Astrocyte of the cerebellum (primary cell): ENCODE measurements at regions not wholly inside any gene's neighbourhood (a gene's known extent, or its start where the extent isn't known, plus 50 kb on each side); places are given as distances from the start of the nearest gene placed in this dataset.

Source experiments
- DNase-seq: peaks from one replicate; pipeline ENCODE4 v3.0.0-alpha.2; 2011; ENCODE audit warnings: low read depth
- H3K4me3 ChIP-seq: 2 replicates; pipeline ENCODE4 v1.5.1; 2011; ENCODE audit warnings: mild to moderate bottlenecking, low read depth, low read length, moderate library complexity
- in situ Hi-C: cut with HindIII; loops from 2 replicates; pipeline ENCODE4 v1.10.0; 2017; ENCODE audit warnings: low sequenced_read_pairs
- TF ChIP-seq, protein P1 (sequence below): IDR thresholded peaks from 2 replicates; pipeline ENCODE4 v1.5.1; 2012; ENCODE audit warnings: low read length, low read depth, moderate library complexity, mild to moderate bottlenecking; ENCODE audit errors: missing control alignments

DNA sequence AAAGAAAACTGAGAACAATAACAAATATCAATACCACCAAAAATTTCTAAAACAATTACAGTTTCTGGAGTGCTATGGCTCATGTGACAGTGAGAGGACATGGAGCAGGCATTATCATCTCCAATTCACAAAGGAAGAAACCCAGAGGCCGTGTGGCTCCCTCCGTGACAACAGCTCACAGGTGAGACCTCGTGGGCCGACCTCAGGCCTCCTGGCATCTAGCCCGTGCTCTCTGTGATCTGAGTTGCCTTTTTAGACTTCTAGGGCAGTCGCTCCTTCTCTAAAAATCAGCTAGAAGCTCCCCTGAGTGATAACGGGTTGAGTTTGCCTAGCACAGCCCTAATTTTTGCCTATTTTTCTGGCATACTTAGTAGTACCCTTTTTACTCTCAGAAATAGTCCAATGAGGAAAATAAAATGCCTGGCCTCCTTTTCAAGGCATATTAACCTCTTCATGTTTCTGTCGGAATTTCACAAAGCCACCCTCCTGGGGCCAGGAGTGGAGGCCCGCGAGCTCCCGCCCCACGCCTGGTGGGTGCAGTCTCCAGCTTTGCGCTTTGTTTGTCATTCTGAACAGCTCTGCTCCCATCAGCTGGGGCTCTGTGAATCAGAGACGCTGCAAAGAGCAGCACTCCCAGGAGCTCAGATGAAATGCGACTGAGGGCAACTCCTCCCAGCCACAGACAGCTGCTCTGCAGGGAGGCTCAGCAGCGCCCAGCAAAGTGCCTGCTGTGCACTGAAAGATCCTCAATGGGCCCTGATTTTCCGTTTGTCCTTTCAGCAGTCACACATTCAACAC, 292.5 kb downstream of the UQCRFS1 start:
- H3K4me3 ChIP-seq: no peak overlapping the region
- in situ Hi-C loops: no loop called here
- no peak for DNase-seq
- TF ChIP-seq, protein P1, sequence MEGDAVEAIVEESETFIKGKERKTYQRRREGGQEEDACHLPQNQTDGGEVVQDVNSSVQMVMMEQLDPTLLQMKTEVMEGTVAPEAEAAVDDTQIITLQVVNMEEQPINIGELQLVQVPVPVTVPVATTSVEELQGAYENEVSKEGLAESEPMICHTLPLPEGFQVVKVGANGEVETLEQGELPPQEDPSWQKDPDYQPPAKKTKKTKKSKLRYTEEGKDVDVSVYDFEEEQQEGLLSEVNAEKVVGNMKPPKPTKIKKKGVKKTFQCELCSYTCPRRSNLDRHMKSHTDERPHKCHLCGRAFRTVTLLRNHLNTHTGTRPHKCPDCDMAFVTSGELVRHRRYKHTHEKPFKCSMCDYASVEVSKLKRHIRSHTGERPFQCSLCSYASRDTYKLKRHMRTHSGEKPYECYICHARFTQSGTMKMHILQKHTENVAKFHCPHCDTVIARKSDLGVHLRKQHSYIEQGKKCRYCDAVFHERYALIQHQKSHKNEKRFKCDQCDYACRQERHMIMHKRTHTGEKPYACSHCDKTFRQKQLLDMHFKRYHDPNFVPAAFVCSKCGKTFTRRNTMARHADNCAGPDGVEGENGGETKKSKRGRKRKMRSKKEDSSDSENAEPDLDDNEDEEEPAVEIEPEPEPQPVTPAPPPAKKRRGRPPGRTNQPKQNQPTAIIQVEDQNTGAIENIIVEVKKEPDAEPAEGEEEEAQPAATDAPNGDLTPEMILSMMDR: no peak

DNA sequence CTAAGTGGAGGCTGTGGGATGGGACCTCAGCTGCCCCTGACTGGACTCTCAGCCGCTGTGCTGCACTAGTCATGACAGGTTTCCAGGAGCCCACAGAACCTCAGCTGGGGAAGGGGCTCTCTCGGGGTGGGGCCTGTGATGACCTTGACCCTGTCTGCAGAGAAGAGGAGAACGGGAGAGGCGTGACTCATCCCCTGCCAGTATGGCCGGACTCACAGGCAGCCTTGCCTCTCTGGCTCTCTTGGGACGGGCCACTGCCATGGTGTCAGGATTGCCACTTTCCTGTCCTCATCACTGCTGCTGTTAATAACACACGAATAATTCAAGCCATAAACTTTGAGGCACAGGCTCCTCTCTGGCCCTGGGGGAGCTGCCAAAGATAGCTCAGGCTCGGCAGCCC, 295.3 kb downstream of the UQCRFS1 start:
- TF ChIP-seq, protein P1: no peak
- no peak for DNase-seq
- H3K4me3 ChIP-seq: no peak overlapping the region
- in situ Hi-C loops: no loop called here

DNA sequence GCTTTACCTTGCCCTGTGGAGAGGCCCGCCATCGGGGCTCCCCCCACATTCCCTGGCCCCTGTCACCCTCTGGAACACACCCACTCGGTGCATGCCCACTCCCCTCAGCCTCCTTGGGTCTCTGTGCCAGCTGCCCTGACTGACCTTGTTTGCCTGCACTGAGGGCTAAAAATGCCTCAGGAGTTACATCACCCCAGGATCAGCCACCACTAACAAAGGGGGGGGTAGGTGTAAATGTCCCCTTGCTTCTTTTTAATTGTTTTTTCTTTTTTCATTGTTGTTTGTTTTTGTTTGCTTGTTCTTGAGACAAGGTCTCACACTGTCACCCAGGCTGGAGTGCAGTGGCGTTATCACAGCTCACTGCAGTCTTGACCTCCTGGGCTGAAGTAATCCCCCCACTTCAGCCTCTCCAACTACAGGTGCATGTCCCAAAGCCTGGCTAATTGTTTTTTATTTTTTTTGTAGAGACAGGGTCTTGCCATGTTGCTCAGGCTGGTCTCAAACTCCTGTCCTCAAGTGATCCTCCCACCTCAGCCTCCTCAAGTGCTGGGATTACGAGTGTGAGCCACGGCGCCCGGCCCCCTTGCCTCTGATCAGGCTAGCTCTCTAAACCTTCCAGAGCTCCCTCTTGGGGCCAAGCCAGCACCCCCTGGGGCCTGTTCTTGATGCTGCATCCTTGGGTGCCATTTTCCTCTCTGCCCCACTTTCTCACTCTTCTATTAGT, 297.1 kb downstream of the UQCRFS1 start:
- H3K4me3 ChIP-seq: no peak overlapping the region
- DNase-seq: no peak
- in situ Hi-C loops: no loop called here
- TF ChIP-seq, protein P1: no peak

DNA sequence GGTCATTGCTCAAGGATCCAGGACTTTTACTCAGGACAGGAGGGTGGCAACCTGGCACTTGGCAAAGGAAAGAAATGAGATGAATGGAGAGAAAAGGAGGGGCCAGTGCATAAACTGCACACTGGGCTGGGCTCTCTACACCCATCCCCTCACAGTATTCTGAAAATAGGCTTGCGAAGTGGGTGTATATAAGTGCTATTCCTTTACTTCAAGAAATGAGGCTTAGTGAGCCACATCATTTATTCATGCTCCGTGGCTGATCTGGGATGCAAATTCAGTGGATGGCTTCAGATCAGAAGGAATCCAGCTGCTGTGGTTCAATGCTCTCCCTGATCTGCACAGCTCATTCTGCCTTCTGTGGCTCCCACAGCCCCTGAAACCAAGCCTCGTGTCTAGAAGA, 297.7 kb downstream of the UQCRFS1 start:
- H3K4me3 ChIP-seq: no peak overlapping the region
- in situ Hi-C loops: no loop called here
- TF ChIP-seq, protein P1: no peak
- DNase-seq: no peak

DNA sequence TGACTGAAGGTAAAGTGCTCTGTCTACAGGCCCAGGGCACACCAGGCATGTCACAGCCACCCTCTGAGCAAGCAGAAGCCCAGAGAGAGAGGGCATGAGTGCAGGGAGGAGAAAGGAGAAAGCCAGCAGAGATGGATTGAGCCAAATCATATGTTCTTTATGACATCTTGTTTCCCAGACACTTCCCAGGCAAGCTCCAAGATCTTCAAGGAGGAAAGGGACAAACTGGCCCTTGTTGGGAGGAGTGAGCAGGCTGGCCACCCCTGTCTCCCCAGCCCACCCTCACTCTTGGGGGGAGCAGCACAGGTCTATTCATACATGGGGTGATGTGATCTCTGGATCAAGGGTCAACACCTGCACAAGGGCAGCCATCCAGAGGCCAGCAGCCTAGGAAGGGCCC, 298.8 kb downstream of the UQCRFS1 start:
- in situ Hi-C loops: no loop called here
- DNase-seq: no peak
- TF ChIP-seq, protein P1: no peak
- H3K4me3 ChIP-seq: no peak overlapping the region

DNA sequence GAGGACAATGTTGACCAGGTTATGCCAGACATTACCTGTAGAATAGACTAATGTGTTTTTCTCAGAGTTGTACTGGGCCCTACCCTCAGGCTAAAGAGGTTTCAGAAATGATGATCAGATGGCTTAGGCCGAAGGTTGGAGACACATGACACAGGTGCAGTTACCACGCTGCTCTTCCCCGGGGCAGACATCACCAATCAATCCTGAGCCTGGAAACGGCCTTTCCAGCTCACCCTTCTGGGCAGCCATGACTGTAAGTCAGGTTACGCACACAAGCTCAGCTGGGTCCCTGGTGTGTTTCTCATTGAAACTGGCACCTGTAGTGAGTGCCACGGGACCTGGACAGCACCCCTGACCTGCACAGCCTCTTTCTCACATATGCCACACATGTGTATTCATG, 299.3 kb downstream of the UQCRFS1 start:
- DNase-seq: no peak
- no peak overlapping the region for H3K4me3 ChIP-seq
- in situ Hi-C loops: no loop called here
- TF ChIP-seq, protein P1: no peak
